Ishikawa (cell line): ENCODE measurements at regions not wholly inside any gene's neighbourhood (a gene's known extent, or its start where the extent isn't known, plus 50 kb on each side); places are given as distances from the start of the nearest gene placed in this dataset.

Source experiments
- CEBPB ChIP-seq: IDR thresholded peaks from 2 replicates; pipeline ENCODE4 v1.6.1; 2012
- EP300 ChIP-seq: IDR thresholded peaks from 2 replicates; pipeline ENCODE4 v1.6.1; 2012; ENCODE audit warnings: borderline replicate concordance
- RAD21 ChIP-seq: IDR thresholded peaks from 2 replicates; pipeline ENCODE4 v1.6.1; 2012; ENCODE audit warnings: low read depth
- REST ChIP-seq: IDR thresholded peaks from 2 replicates; pipeline ENCODE4 v1.6.1; 2012; ENCODE audit warnings: low read depth, mild to moderate bottlenecking
- TAF1 ChIP-seq: IDR thresholded peaks from 2 replicates; pipeline ENCODE4 v1.6.1; 2012; ENCODE audit warnings: low read depth, mild to moderate bottlenecking
- YY1 ChIP-seq: IDR thresholded peaks from 2 replicates; pipeline ENCODE4 v1.6.1; 2012; ENCODE audit warnings: low read depth
- ZBTB7A ChIP-seq: IDR thresholded peaks from 2 replicates; pipeline ENCODE4 v1.6.1; 2012; ENCODE audit warnings: low read depth

- no peak for TF ChIP-seq YY1
- no peak for TF ChIP-seq REST
- no peak for TF ChIP-seq TAF1
- TF ChIP-seq RAD21: no peak
- TF ChIP-seq EP300: no peak
- TF ChIP-seq CEBPB: no peak
- no peak for TF ChIP-seq ZBTB7A
Measured at GRCh38 chr3:67781871-67782270, 127.5 kb upstream of the SUCLG2 start.
